Body of pancreas (tissue), 4 donors: ENCODE measurements at regions not wholly inside any gene's neighbourhood (a gene's known extent, or its start where the extent isn't known, plus 50 kb on each side); places are given as distances from the start of the nearest gene placed in this dataset.
"Not testable (repeated sequence)": the region's sequence is repeated elsewhere in the genome, so short reads cannot be mapped to it uniquely, and the experiment has no call there.

ENCODE experiments used
- ATAC-seq: fragments of 150-250 bp; one replicate; pipeline ENCODE4 v1.9.1; 2016
- DNase-seq, 4 donors: peaks; one replicate each; pipeline ENCODE4 v3.0.0-alpha.2; 2019
- H3K27ac ChIP-seq, 4 donors: fragments of 200-600 bp; sonication (generic); 1 replicate in 3 of 4; 2 replicates in 1 of 4; pipeline versions ENCODE4 v1.5.1 to v1.6.1; 2016 to 2019; ENCODE audit warnings: mild to moderate bottlenecking in 1 of 4, mixed read lengths in 1 of 4, moderate library complexity in 1 of 4
- H3K27me3 ChIP-seq, 2 donors: fragments of 200-600 bp; sonication (generic); one replicate each; pipeline ENCODE4 v1.6.0; 2016; ENCODE audit warnings: mild to moderate bottlenecking in 1 of 2
- H3K36me3 ChIP-seq, 2 donors: fragments of 200-600 bp; sonication (generic); replicated peaks in 1 of 2; 2 replicates each; pipeline ENCODE4 v1.5.1; 2016; ENCODE audit warnings: low read depth in 2 of 2; ENCODE audit not compliant: insufficient read depth in 1 of 2
- H3K4me1 ChIP-seq: fragments of 200-600 bp; sonication (generic); one replicate; pipeline ENCODE4 v1.6.0; 2016
- H3K4me3 ChIP-seq, 2 donors: fragments of 200-600 bp; sonication (generic); 1 replicate in 1 of 2; 2 replicates in 1 of 2; pipeline ENCODE4 v1.5.1; 2016 to 2019
- H3K9me3 ChIP-seq, 3 donors: fragments of 200-600 bp; sonication (generic); 1 replicate in 2 of 3; 2 replicates in 1 of 3; pipeline ENCODE4 v1.5.1; 2016
- POLR2A ChIP-seq, 3 donors: fragments of 450-650 bp; IDR thresholded peaks; one replicate each; pipeline ENCODE4 v1.6.1; 2016; ENCODE audit warnings: antibody characterized with exemption in 3 of 3, mild to moderate bottlenecking in 2 of 3
- WGBS, 2 donors: methylation state at CpG; one replicate each; pipeline ENCODE4 v1.1.5; 2017; 5-methylcytosine and 5-hydroxymethylcytosine counted together
- intact Hi-C: fragments of 100-400 bp; cut with DNase I; formaldehyde crosslinking; loops from one replicate; pipeline ENCODE4 v1.15.1; 2023
- TF ChIP-seq, protein P1 (sequence below), 7 experiments: fragments of 450-650 bp in 4 of 7; fragments of 200-600 bp in 3 of 7; sonication (generic) in 3 of 7; IDR thresholded peaks; one replicate each; pipeline ENCODE4 v1.5.1; 2016 to 2019; ENCODE audit warnings: antibody characterized with exemption in 7 of 7

DNA sequence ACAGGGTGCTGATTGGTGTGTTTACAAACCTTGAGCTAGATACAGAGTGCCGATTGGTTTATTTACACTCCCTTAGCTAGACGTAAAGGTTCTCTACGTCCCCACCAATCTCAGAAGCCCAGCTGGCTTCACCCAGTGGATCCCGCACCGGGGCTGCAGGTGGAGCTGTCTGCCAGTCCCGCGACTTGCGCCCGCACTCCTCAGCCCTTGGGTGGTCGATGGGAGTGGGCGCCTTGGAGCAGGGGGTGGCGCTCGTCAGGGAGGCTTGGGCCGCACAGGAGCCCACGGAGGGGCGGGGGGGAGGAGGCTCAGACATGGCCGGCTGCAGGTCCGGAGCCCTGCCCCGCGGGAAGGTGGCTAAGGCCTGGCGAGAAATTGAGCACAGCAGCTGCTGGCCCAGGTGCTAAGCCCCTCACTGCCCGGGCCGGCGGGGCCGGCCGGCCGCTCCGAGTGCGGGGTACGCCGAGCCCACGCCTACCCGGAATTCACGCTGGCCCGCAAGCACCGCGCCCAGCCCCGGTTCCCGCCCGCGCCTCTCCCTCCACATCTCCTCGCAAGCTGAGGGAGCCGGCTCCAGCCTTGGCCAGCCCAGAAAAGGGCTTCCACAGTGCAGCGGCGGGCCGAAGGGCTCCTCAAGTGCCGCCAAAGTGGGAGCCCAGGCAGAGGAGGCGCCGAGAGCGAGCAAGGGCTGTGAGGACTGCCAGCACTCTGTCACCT is 61.5 kb upstream of the TLR4 start:
- WGBS, 2 donors, result 18 to 41% methylated on average over 28 to 36 of the region's 50 CpGs
- TF ChIP-seq POLR2A (IDR thresholded peaks at IDR 0.05), result peak in 2 of 3 donors; percentile 15 to 30
- H3K27ac ChIP-seq, result peak overlapping the region in 3 of 4 donors; percentile 20 to 61 (median 45)
- intact Hi-C loops, H3K27me3 ChIP-seq, H3K9me3 ChIP-seq, H3K4me3 ChIP-seq, H3K36me3 ChIP-seq, ATAC-seq: not testable (repeated sequence)
- DNase-seq, result peak; percentile 17 to 32 (median 20)
- peaks cover 14% of the 10 kb centered on the region for H3K4me1 ChIP-seq

DNA sequence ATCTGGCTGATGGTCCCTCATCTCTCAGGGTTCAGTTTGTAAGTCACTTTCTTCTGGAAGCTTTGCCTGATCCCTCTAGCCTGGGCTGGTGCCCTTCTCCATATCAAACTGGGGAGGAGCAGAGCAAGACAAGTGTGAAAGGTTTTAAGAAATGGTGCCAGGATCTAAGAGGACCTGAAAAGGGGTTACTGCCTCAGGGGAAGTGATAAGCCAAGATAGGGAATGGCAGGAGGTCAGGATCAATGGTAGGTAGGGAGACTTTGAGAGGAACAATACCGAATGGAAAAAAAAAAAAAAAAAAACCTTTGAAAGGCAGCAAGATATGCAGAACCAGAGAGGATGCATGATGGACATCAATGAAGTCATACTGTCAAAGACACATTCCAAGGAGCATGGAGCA is 67.5 kb upstream of the TLR4 start:
- Histone ChIP-seq H3K27ac (no peak overlapping the region), H3K9me3 (no peaks in the 10 kb centered on the region), H3K4me1 (no peaks in the 10 kb centered on the region), H3K4me3 (no peak overlapping the region), H3K36me3 (no peaks in the 10 kb centered on the region), H3K27me3 (no peaks in the 10 kb centered on the region)
- DNase-seq (no peak), ATAC-seq (no peak)
- TF ChIP-seq POLR2A (IDR thresholded peaks at IDR 0.05), result no peak
- TF ChIP-seq, protein P1, sequence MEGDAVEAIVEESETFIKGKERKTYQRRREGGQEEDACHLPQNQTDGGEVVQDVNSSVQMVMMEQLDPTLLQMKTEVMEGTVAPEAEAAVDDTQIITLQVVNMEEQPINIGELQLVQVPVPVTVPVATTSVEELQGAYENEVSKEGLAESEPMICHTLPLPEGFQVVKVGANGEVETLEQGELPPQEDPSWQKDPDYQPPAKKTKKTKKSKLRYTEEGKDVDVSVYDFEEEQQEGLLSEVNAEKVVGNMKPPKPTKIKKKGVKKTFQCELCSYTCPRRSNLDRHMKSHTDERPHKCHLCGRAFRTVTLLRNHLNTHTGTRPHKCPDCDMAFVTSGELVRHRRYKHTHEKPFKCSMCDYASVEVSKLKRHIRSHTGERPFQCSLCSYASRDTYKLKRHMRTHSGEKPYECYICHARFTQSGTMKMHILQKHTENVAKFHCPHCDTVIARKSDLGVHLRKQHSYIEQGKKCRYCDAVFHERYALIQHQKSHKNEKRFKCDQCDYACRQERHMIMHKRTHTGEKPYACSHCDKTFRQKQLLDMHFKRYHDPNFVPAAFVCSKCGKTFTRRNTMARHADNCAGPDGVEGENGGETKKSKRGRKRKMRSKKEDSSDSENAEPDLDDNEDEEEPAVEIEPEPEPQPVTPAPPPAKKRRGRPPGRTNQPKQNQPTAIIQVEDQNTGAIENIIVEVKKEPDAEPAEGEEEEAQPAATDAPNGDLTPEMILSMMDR (IDR thresholded peaks at IDR 0.05), result no peak
- intact Hi-C loops, result no loop called here
- WGBS, 2 donors, result 13 to 28% methylated on average over 1 of the region's 1 CpG

DNA sequence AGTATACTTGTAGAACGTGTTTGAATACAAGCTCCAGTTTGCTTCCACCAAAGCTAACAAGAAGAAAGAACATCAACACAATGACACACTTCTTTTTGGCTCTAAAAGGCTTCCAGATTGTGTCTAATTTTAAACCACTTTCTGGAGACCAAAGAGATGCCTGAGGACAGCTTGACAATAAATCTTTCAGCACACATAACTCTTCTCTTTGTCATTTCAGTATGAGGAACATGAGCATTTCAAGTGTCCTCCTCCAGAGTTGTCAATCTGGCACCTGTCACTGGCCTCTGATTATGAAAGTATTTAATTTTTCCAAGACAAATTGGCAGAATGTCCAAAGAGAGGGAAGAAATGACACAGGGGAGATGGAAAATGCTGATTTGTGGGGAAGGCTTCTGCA is 79.0 kb upstream of the TLR4 start:
- Histone ChIP-seq H3K4me1 (no peaks in the 10 kb centered on the region), H3K9me3 (peaks cover 0 to 7% (median 0%) of the 10 kb centered on the region in 3 donors), H3K27ac (no peak overlapping the region), H3K36me3 (no peaks in the 10 kb centered on the region), H3K27me3 (no peaks in the 10 kb centered on the region), H3K4me3 (no peak overlapping the region)
- intact Hi-C loops, result no loop called here
- no peak for TF ChIP-seq POLR2A (IDR thresholded peaks at IDR 0.05)
- no peak for ATAC-seq
- no peak for DNase-seq
- WGBS, 2 donors, result 64 to 84% methylated on average over 1 of the region's 1 CpG

DNA sequence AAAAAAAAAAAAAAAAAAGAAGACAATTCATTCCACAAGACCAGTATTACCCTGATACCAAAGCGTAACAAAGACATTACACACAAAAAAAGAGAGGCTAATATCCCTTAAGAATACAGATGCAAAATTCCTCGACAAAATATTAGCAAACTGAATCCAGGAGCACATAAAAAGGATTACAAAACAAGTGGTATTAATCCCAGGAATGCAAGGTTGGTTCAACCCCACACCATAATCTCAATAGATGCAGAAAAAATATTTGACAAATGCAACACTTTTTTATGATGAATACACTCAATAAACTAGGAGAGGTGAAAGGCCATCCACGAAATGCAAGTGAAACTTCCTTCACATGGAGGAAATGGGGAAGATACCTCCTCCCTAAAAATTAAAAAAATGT is 80.1 kb upstream of the TLR4 start:
- no peak for TF ChIP-seq POLR2A (IDR thresholded peaks at IDR 0.05)
- no peak overlapping the region for H3K27ac ChIP-seq
- WGBS, 2 donors, result 47 to 49% methylated on average over 3 of the region's 3 CpGs
- intact Hi-C loops, result no loop called here
- H3K9me3 ChIP-seq, result peaks cover 0 to 7% (median 0%) of the 10 kb centered on the region in 3 donors
- no peak overlapping the region for H3K4me3 ChIP-seq
- DNase-seq (no peak), ATAC-seq (no peak)
- H3K4me1 ChIP-seq, result no peaks in the 10 kb centered on the region
- no peaks in the 10 kb centered on the region for H3K36me3 ChIP-seq
- no peaks in the 10 kb centered on the region for H3K27me3 ChIP-seq

GRCh38 chr9:117622347-117622746 is 81.9 kb upstream of the TLR4 start:
- Histone ChIP-seq H3K4me1 (no peaks in the 10 kb centered on the region), H3K4me3 (no peak overlapping the region), H3K36me3 (no peaks in the 10 kb centered on the region), H3K27me3 (no peaks in the 10 kb centered on the region), H3K27ac (no peak overlapping the region), H3K9me3 (peaks cover 0 to 7% (median 0%) of the 10 kb centered on the region in 3 donors)
- DNase-seq, result no peak
- TF ChIP-seq, protein P1 (IDR thresholded peaks at IDR 0.05), result no peak
- no peak for TF ChIP-seq POLR2A (IDR thresholded peaks at IDR 0.05)
- intact Hi-C loops, result no loop called here
- 67 to 70% methylated on average over 3 of the region's 3 CpGs for WGBS, 2 donors
- ATAC-seq, result no peak

- no peaks in the 10 kb centered on the region for H3K27me3 ChIP-seq
- no peak for ATAC-seq
- H3K9me3 ChIP-seq, result no peaks in the 10 kb centered on the region
- no peaks in the 10 kb centered on the region for H3K36me3 ChIP-seq
- H3K4me3 ChIP-seq, result no peak overlapping the region
- intact Hi-C loops, result no loop called here
- no peak overlapping the region for H3K27ac ChIP-seq
- TF ChIP-seq, protein P1 (IDR thresholded peaks at IDR 0.05), result no peak
- no peak for TF ChIP-seq POLR2A (IDR thresholded peaks at IDR 0.05)
- no peaks in the 10 kb centered on the region for H3K4me1 ChIP-seq
- DNase-seq, result peak in 2 of 4 donors; percentile 4 to 8
- WGBS, 2 donors, result 3 to 17% methylated on average over 3 of the region's 3 CpGs
Observed at GRCh38 chr9:117616431-117616831, 87.8 kb upstream of the TLR4 start.
